RWPE1 (cell line): ENCODE measurements at regions not wholly inside any gene's neighbourhood (a gene's known extent, or its start where the extent isn't known, plus 50 kb on each side); places are given as distances from the start of the nearest gene placed in this dataset.

ENCODE experiments used
- CTCF ChIA-PET: fragments of 350-600 bp; sonication (Branson Sonifier 250); formaldehyde crosslinking; extraction: SDS; loops from one replicate; lab custom pipeline; 2021; lab: Yijun Ruan, JAX
- POLR2A ChIA-PET: fragments of 400-600 bp; formaldehyde crosslinking; extraction: SDS; loops from one replicate; lab custom pipeline; 2020; ENCODE audit warnings: antibody characterized with exemption; ENCODE audit not compliant: low non-redundant PET; lab: Yijun Ruan, JAX
- DNase-seq: peaks from one replicate; pipeline ENCODE4 v3.0.0; 2012; ENCODE audit warnings: low spot score
- H3K27ac ChIP-seq: fragments of 450-650 bp; 2 replicates; pipeline ENCODE4 v1.5.1; 2017
- TF ChIP-seq, protein P1 (sequence below): fragments of 450-650 bp; conservative IDR thresholded peaks from 2 replicates; pipeline ENCODE4 v1.5.1; 2017; ENCODE audit warnings: low read depth, mild to moderate bottlenecking

DNA sequence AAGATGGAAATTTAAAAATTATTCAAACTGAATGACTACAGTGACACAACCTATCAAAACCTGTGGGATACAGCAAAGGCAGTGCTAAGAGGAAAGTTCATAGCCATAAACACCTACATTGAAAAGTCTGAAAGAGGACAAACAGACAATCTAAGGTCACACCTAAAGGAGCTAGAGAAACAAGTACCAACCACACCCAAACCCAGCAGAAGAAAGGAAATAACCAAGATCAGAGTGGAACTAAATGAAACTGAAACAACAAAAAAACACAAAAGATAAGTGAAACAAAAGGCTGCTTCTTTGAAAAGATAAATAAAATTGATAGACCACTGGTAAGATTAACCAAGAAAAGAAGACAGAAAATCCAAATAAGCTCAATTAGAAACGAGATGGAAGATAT is 247.2 kb upstream of the ZNF804A start:
- no peak for DNase-seq
- TF ChIP-seq, protein P1, sequence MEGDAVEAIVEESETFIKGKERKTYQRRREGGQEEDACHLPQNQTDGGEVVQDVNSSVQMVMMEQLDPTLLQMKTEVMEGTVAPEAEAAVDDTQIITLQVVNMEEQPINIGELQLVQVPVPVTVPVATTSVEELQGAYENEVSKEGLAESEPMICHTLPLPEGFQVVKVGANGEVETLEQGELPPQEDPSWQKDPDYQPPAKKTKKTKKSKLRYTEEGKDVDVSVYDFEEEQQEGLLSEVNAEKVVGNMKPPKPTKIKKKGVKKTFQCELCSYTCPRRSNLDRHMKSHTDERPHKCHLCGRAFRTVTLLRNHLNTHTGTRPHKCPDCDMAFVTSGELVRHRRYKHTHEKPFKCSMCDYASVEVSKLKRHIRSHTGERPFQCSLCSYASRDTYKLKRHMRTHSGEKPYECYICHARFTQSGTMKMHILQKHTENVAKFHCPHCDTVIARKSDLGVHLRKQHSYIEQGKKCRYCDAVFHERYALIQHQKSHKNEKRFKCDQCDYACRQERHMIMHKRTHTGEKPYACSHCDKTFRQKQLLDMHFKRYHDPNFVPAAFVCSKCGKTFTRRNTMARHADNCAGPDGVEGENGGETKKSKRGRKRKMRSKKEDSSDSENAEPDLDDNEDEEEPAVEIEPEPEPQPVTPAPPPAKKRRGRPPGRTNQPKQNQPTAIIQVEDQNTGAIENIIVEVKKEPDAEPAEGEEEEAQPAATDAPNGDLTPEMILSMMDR = no peak
- ChIA-PET CTCF (interaction anchor here (0.7 kb wide), 1 partner anchor 1570 kb away, joined by 4 read pairs; no protein-coding TSS in a partner anchor), POLR2A (no interaction called here)
- H3K27ac ChIP-seq = no peak overlapping the region

DNA sequence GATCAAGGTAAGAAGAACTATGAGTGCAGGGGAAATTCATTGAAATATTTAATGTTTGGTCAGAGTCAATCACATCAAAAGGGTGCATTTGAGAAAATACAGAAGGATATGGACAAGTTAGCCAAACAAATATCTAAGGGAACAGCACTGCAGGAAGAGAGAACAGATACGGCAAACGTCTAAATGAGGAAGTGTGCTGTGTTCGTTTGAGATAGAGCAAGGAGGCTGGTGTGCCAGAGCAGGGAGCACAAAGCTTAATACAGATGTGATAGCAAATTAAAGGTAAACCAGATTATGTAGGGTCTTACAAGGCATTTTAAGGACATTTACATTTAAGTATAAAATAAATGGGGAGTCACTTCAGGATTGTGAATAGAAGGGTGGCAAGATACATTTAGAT is 241.3 kb upstream of the ZNF804A start:
- no peak for DNase-seq
- H3K27ac ChIP-seq = no peak overlapping the region
- TF ChIP-seq, protein P1 = no peak
- ChIA-PET CTCF (interaction anchor here (0.5 to 1.1 kb wide), 2 partner anchors 160 to 1108 kb away, joined by 4 to 6 read pairs; no protein-coding TSS in a partner anchor), POLR2A (no interaction called here)

DNA sequence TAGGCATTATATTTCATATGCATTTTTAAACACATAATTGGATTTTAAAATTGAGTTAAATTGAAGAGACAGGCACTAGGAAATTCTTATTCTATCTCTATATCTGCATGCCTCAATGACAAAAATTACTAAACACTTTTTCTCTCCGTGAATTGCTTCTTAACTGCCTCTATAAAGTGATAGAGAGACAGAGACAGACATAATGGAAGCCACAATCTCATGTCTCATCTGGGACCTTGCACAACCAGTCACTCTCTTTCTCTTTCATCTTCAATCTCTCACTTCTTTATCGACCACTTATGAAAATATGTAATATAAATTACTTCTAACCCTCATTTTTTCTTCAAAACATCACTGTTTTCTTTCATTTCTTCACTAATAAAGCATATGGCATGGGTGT is 238.9 kb upstream of the ZNF804A start:
- TF ChIP-seq, protein P1 = no peak
- CTCF ChIA-PET = no interaction called here
- POLR2A ChIA-PET = no interaction called here
- H3K27ac ChIP-seq = no peak overlapping the region
- no peak for DNase-seq

DNA sequence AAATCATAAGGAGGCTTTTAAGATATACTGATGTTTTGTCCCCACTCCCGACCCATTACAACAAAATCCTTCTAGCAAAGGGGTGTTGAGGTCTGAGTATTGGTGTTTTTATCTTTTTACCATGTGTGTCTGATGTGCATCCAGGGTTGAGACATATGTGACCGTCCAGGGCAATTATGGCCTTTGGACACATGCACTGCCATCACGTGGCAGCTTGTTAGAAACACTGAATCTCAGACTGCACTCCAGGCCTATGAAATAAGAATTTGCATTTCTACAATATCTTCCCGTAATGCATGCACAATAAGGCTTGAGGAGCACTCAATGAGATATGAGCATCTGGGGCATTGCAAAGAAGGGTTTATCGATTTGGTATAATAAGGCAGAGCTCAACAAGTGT is 235.1 kb upstream of the ZNF804A start:
- ChIA-PET CTCF (interaction anchor here (0.6 kb wide), 1 partner anchor 128 kb away, joined by 4 read pairs; no protein-coding TSS in a partner anchor), POLR2A (no interaction called here)
- no peak overlapping the region for H3K27ac ChIP-seq
- TF ChIP-seq, protein P1 = no peak
- no peak for DNase-seq

DNA sequence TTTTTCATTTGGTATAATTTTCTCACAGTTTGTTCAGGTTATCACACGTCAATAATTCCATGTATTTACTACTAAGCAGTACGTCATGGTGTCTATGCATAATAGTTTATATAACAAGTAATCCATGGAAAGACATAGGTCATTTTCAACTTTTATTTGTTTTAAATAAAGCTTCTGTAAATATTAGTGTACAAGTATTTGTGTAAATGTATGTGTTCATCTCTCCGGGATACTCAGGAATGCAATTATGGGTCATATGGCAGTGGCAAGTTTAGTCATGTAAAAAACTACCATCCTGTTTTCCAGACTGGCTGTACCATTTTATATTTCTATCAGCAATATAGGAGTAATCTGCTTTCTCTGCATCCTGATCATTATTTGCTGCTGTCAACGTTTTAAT is 231.1 kb upstream of the ZNF804A start:
- TF ChIP-seq, protein P1 = no peak
- H3K27ac ChIP-seq = no peak overlapping the region
- no peak for DNase-seq
- CTCF ChIA-PET = no interaction called here
- POLR2A ChIA-PET = no interaction called here

DNA sequence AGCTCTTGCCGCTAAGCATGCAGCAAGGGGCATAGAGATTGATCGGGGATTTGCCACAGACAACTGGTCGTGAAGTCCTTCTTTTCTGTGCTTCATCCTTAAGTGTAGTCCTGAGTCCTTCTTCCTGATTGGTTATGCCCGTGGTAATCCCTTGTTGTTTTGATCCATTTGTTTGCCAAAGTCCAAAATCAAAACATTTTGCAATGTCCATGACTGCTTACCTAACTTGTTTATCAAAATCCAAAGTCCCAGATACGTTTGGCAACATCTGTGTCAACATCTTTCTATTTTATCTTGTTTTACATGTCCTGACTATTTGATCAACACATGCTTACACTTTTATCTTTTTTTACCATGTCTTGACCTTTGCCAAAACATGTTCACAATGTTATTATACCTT is 229.0 kb upstream of the ZNF804A start:
- H3K27ac ChIP-seq = no peak overlapping the region
- ChIA-PET POLR2A (no interaction called here), CTCF (no interaction called here)
- DNase-seq = no peak
- TF ChIP-seq, protein P1 = no peak
